ENCODE measurements at regions not wholly inside any gene's neighbourhood (a gene's known extent, or its start where the extent isn't known, plus 50 kb on each side); places are given as distances from the start of the nearest gene placed in this dataset.
"Not testable (repeated sequence)": the region's sequence is repeated elsewhere in the genome, so short reads cannot be mapped to it uniquely, and the experiment has no call there.

GRCh38 chr7:123273185-123273584 lies 73.4 kb upstream of the SLC13A1 start:
- DNase-seq (ENCODE audit: low read depth): no peak
- TF ChIP-seq, protein P1, sequence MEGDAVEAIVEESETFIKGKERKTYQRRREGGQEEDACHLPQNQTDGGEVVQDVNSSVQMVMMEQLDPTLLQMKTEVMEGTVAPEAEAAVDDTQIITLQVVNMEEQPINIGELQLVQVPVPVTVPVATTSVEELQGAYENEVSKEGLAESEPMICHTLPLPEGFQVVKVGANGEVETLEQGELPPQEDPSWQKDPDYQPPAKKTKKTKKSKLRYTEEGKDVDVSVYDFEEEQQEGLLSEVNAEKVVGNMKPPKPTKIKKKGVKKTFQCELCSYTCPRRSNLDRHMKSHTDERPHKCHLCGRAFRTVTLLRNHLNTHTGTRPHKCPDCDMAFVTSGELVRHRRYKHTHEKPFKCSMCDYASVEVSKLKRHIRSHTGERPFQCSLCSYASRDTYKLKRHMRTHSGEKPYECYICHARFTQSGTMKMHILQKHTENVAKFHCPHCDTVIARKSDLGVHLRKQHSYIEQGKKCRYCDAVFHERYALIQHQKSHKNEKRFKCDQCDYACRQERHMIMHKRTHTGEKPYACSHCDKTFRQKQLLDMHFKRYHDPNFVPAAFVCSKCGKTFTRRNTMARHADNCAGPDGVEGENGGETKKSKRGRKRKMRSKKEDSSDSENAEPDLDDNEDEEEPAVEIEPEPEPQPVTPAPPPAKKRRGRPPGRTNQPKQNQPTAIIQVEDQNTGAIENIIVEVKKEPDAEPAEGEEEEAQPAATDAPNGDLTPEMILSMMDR (IDR thresholded peaks at IDR 0.05; ENCODE audit: low read depth, low read length): no peak
- no peak for TF ChIP-seq MAX (IDR thresholded peaks at IDR 0.05; ENCODE audit: low read depth, low read length)
- TF ChIP-seq POLR2A (IDR thresholded peaks at IDR 0.05; ENCODE audit: extremely low read depth, insufficient read length): no peak
- no peak for TF ChIP-seq MYC (IDR thresholded peaks at IDR 0.05; ENCODE audit: low read depth, low read length)
- no peak overlapping the region for H3K4me3 ChIP-seq (ENCODE audit: low read depth, low read length)

- H3K4me3 ChIP-seq (ENCODE audit: low read depth, low read length): no peak overlapping the region
- TF ChIP-seq, protein P1 (IDR thresholded peaks at IDR 0.05; ENCODE audit: low read depth, low read length): no peak
- no peak for TF ChIP-seq POLR2A (IDR thresholded peaks at IDR 0.05; ENCODE audit: extremely low read depth, insufficient read length)
- DNase-seq (ENCODE audit: low read depth): no peak
These were observed 72.1 kb upstream of the SLC13A1 start for GRCh38 chr7:123271856-123272255.

DNA sequence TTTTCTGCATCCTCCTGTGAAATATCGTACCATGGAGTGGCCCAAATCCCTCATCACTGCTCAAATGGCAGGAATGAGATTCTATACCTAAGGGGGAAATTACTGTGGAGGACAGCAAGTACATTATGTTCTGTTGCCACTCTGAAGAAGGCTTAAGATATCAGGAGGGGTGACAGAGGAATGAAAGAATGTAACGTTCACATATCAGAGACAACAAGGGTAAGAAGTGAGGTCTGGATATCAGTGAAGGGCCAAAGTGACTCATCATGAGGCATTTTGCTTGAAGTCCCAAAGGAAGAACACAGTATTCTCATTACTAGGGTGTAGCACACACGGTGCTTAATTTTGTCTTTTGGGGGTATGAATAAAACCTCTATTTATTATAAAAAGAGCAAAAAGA lies 71.5 kb upstream of the SLC13A1 start:
- no peak overlapping the region for H3K4me3 ChIP-seq (ENCODE audit: low read depth, low read length)
- DNase-seq (ENCODE audit: low read depth): no peak
- no peak for TF ChIP-seq MAX (IDR thresholded peaks at IDR 0.05; ENCODE audit: low read depth, low read length)
- TF ChIP-seq, protein P1 (IDR thresholded peaks at IDR 0.05; ENCODE audit: low read depth, low read length): no peak
- no peak for TF ChIP-seq POLR2A (IDR thresholded peaks at IDR 0.05; ENCODE audit: extremely low read depth, insufficient read length)
- no peak for TF ChIP-seq MYC (IDR thresholded peaks at IDR 0.05; ENCODE audit: low read depth, low read length)

GRCh38 chr7:123270570-123270969 lies 70.8 kb upstream of the SLC13A1 start:
- DNase-seq (ENCODE audit: low read depth): no peak
- TF ChIP-seq POLR2A (IDR thresholded peaks at IDR 0.05; ENCODE audit: extremely low read depth, insufficient read length): no peak
- no peak overlapping the region for H3K4me3 ChIP-seq (ENCODE audit: low read depth, low read length)

DNA sequence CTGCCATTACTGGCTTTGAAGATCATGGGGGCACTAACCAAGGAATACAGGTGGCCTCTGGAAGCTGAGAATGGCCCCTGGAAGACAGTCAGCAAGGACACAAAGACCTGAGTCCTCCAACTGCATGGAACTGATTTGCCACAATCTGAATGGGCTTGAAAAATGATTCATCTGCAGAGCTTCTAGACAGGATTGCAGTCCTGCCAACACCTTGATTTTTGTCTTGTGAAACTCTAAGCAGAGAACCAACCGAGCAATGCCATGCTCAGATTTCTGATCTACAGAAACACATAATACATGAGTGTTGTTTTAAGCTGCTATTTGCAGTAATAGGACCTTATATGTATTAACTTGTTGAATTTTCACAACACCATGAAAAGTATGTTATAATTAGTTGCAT lies 66.1 kb upstream of the SLC13A1 start:
- H3K4me3 ChIP-seq (ENCODE audit: low read depth, low read length): no peak overlapping the region
- DNase-seq (ENCODE audit: low read depth): no peak
- TF ChIP-seq MAX (IDR thresholded peaks at IDR 0.05; ENCODE audit: low read depth, low read length): no peak
- TF ChIP-seq MYC (IDR thresholded peaks at IDR 0.05; ENCODE audit: low read depth, low read length): no peak
- TF ChIP-seq, protein P1 (IDR thresholded peaks at IDR 0.05; ENCODE audit: low read depth, low read length): no peak
- no peak for TF ChIP-seq POLR2A (IDR thresholded peaks at IDR 0.05; ENCODE audit: extremely low read depth, insufficient read length)

GRCh38 chr7:123264820-123265219 lies 65.1 kb upstream of the SLC13A1 start:
- H3K4me3 ChIP-seq (ENCODE audit: low read depth, low read length); DNase-seq (ENCODE audit: low read depth): not testable (repeated sequence)

- H3K4me3 ChIP-seq (ENCODE audit: low read depth, low read length): no peak overlapping the region
- TF ChIP-seq, protein P1 (IDR thresholded peaks at IDR 0.05; ENCODE audit: low read depth, low read length): no peak
- TF ChIP-seq MYC (IDR thresholded peaks at IDR 0.05; ENCODE audit: low read depth, low read length) (no peak), POLR2A (IDR thresholded peaks at IDR 0.05; ENCODE audit: extremely low read depth, insufficient read length) (no peak), MAX (IDR thresholded peaks at IDR 0.05; ENCODE audit: low read depth, low read length) (no peak)
- DNase-seq (ENCODE audit: low read depth): no peak
These were observed 60.7 kb upstream of the SLC13A1 start for GRCh38 chr7:123260428-123260960.

Measured in NB4 (cell line).